GM23338 (cell line): ENCODE measurements at regions not wholly inside any gene's neighbourhood (a gene's known extent, or its start where the extent isn't known, plus 50 kb on each side); places are given as distances from the start of the nearest gene placed in this dataset.
A peak's percentile ranks its signal among the peaks of the same experiment; 100 is the strongest.

Experiments used
- ATAC-seq: fragments of 200-7000 bp; cut with Tn5 transposase; 3 replicates; pipeline ENCODE4 v1.9.1; 2020
- DNase-seq: peaks from one replicate; pipeline ENCODE4 v3.0.0-alpha.2; 2015; ENCODE audit warnings: low spot score
- H2AFZ ChIP-seq: fragments of 200-600 bp; sonication (generic); 2 replicates; pipeline ENCODE4 v1.8.0; 2016; ENCODE audit warnings: antibody characterized with exemption, mild to moderate bottlenecking, moderate library complexity
- H3F3A ChIP-seq: fragments of 200-600 bp; sonication (generic); replicated peaks from 2 replicates; pipeline ENCODE4 v1.8.0; 2017; ENCODE audit warnings: antibody characterized with exemption, mixed run types, low read depth
- H3K27ac ChIP-seq: fragments of 200-600 bp; sonication (generic); 2 replicates; pipeline ENCODE4 v1.6.1; 2016; ENCODE audit warnings: low read depth
- H3K27me3 ChIP-seq: fragments of 200-600 bp; sonication (generic); 2 replicates; pipeline ENCODE4 v1.8.0; 2016; ENCODE audit warnings: mild to moderate bottlenecking, mixed run types, moderate library complexity; ENCODE audit not compliant: insufficient read depth
- H3K36me3 ChIP-seq: fragments of 200-600 bp; sonication (generic); 2 replicates; pipeline ENCODE4 v1.8.0; 2016; ENCODE audit warnings: mild to moderate bottlenecking; ENCODE audit not compliant: insufficient read depth
- H3K4me1 ChIP-seq: fragments of 200-600 bp; sonication (generic); 2 replicates; pipeline ENCODE4 v1.8.0; 2016; ENCODE audit warnings: mild to moderate bottlenecking, moderate library complexity; ENCODE audit not compliant: insufficient read depth
- H3K4me2 ChIP-seq: fragments of 200-600 bp; sonication (generic); 2 replicates; pipeline ENCODE4 v1.7.1; 2017; ENCODE audit warnings: mixed run types
- H3K4me3 ChIP-seq: fragments of 200-600 bp; sonication (generic); 2 replicates; pipeline ENCODE4 v1.6.1; 2016; ENCODE audit warnings: mixed run types
- H3K79me2 ChIP-seq: fragments of 200-600 bp; sonication (generic); replicated peaks from 2 replicates; pipeline ENCODE4 v1.8.0; 2017; ENCODE audit warnings: mild to moderate bottlenecking; ENCODE audit not compliant: insufficient read depth
- H3K9me2 ChIP-seq: fragments of 200-600 bp; sonication (generic); 2 replicates; pipeline ENCODE4 v1.8.0; 2017; ENCODE audit not compliant: insufficient read depth
- H4K20me1 ChIP-seq: fragments of 200-600 bp; sonication (generic); replicated peaks from 2 replicates; pipeline ENCODE4 v1.8.0; 2017; ENCODE audit warnings: mild to moderate bottlenecking; ENCODE audit not compliant: insufficient read depth
- H3K27ac Mint-ChIP-seq: 2 replicates; pipeline ENCODE4 v1.8.0; 2020; ENCODE audit warnings: inconsistent platforms, mild to moderate bottlenecking, moderate library complexity, mixed read lengths
- H3K27me3 Mint-ChIP-seq: 3 replicates; pipeline ENCODE4 v1.8.0; 2022; ENCODE audit warnings: low read depth, mild to moderate bottlenecking, moderate library complexity, mixed read lengths, inconsistent platforms; ENCODE audit not compliant: insufficient read depth, poor library complexity
- H3K36me3 Mint-ChIP-seq: 3 replicates; pipeline ENCODE4 v1.8.0; 2021; ENCODE audit warnings: low read depth, mild to moderate bottlenecking, inconsistent platforms, moderate library complexity, mixed read lengths
- H3K4me1 Mint-ChIP-seq: 3 replicates; pipeline ENCODE4 v1.8.0; 2020; ENCODE audit warnings: mild to moderate bottlenecking, inconsistent platforms, mixed read lengths
- H3K4me3 Mint-ChIP-seq: 3 replicates; pipeline ENCODE4 v1.8.0; 2021; ENCODE audit warnings: moderate library complexity, mild to moderate bottlenecking, inconsistent platforms, mixed read lengths
- H3K9me3 Mint-ChIP-seq: 3 replicates; pipeline ENCODE4 v1.8.0; 2020; ENCODE audit warnings: moderate library complexity, mild to moderate bottlenecking, inconsistent platforms, mixed read lengths
- CREB1 ChIP-seq: fragments of 250-450 bp; sonication (Bioruptor Pico); IDR thresholded peaks from 2 replicates; pipeline ENCODE4 v1.5.0; 2020; ENCODE audit warnings: low read depth, mild to moderate bottlenecking, moderate library complexity
- CTCF ChIP-seq, 2 experiments: fragments of 200-600 bp in 1 of 2; sonication (generic) in 1 of 2; conservative IDR thresholded peaks; 2 replicates each; pipeline versions ENCODE4 v1.5.1 to v1.6.1; 2016 to 2017; ENCODE audit warnings: antibody characterized with exemption in 2 of 2, low read depth in 2 of 2, mild to moderate bottlenecking in 2 of 2, moderate library complexity in 1 of 2
- ETS1 ChIP-seq: IDR thresholded peaks from 2 replicates; pipeline ENCODE4 v1.6.1; 2016; ENCODE audit warnings: antibody characterized with exemption
- EZH2 ChIP-seq: fragments of 200-600 bp; sonication (generic); IDR thresholded peaks from one replicate; pipeline ENCODE4 v1.8.0; 2017; ENCODE audit warnings: antibody characterized with exemption, mild to moderate bottlenecking, low read depth; ENCODE audit not compliant: unreplicated experiment
- EZH2phosphoT487 ChIP-seq: fragments of 200-600 bp; sonication (generic); IDR thresholded peaks from one replicate; pipeline ENCODE4 v1.8.1; 2018; ENCODE audit warnings: antibody characterized with exemption; ENCODE audit not compliant: unreplicated experiment
- JUNB ChIP-seq: IDR thresholded peaks from one replicate; pipeline ENCODE4 v1.6.1; 2016; ENCODE audit warnings: antibody characterized with exemption; ENCODE audit not compliant: unreplicated experiment
- NANOG ChIP-seq: IDR thresholded peaks from 2 replicates; pipeline ENCODE4 v1.6.1; 2016; ENCODE audit warnings: antibody characterized with exemption, borderline replicate concordance
- POLR2AphosphoS5 ChIP-seq: IDR thresholded peaks from 2 replicates; pipeline ENCODE4 v1.6.1; 2016; ENCODE audit warnings: antibody characterized with exemption, low read depth
- REST ChIP-seq: IDR thresholded peaks from one replicate; pipeline ENCODE4 v1.6.1; 2018; ENCODE audit warnings: antibody characterized with exemption; ENCODE audit not compliant: unreplicated experiment
- STAT1 ChIP-seq: IDR thresholded peaks from one replicate; pipeline ENCODE4 v1.6.1; 2016; ENCODE audit warnings: antibody characterized with exemption; ENCODE audit not compliant: unreplicated experiment
- ZNF114 ChIP-seq: fragments of 250-450 bp; sonication (Bioruptor Pico); IDR thresholded peaks from 2 replicates; pipeline ENCODE4 v1.5.0; 2020; ENCODE audit warnings: mild to moderate bottlenecking, moderate library complexity
- ZNF331 ChIP-seq: fragments of 250-450 bp; sonication (Bioruptor Pico); IDR thresholded peaks from 2 replicates; pipeline ENCODE4 v1.5.0; 2020; ENCODE audit warnings: low read depth, mild to moderate bottlenecking, moderate library complexity
- ZNF462 ChIP-seq: fragments of 250-450 bp; sonication (Bioruptor Pico); IDR thresholded peaks from 2 replicates; pipeline ENCODE4 v1.5.0; 2020; ENCODE audit warnings: mild to moderate bottlenecking, moderate library complexity

GRCh38 chr1:221886743-221887414 is 145.0 kb upstream of the DUSP10 start:
- ATAC-seq: peak; percentile 54; the same call in 2 of the 3 replicates

More at GRCh38 chr1:221886743-221887414, 145.0 kb upstream of the DUSP10 start:
- Histone ChIP-seq H3K4me2 (no peak overlapping the region), H4K20me1 (no peaks in the 10 kb centered on the region), H3K4me1 (no peaks in the 10 kb centered on the region), H3K27me3 (no peaks in the 10 kb centered on the region), H3F3A (no peaks in the 10 kb centered on the region), H3K4me3 (no peak overlapping the region), H3K27ac (no peak overlapping the region), H3K36me3 (no peaks in the 10 kb centered on the region), H3K79me2 (no peaks in the 10 kb centered on the region), H2AFZ (no peak overlapping the region), H3K9me2 (peaks cover 8% of the 10 kb centered on the region; the same call in 1 of the 2 replicates)
- no peak for TF ChIP-seq ZNF462 (CRISPR knock-in tag)
- TF ChIP-seq CREB1: no peak
- no peak for TF ChIP-seq POLR2AphosphoS5
- no peak for TF ChIP-seq EZH2
- TF ChIP-seq CTCF (conservative IDR thresholded peaks at IDR 0.05; ENCODE audit: low read depth in 2 of 2): no peak
- no peak for TF ChIP-seq ZNF114
- TF ChIP-seq EZH2phosphoT487: no peak
- TF ChIP-seq JUNB: no peak
- TF ChIP-seq NANOG: no peak
- TF ChIP-seq ETS1: no peak
- TF ChIP-seq ZNF331 (CRISPR knock-in tag): no peak
- no peak for TF ChIP-seq REST
- TF ChIP-seq STAT1: no peak
- DNase-seq: no peak
- Mint-ChIP-seq H3K9me3 (no peaks in the 10 kb centered on the region), H3K4me1 (no peaks in the 10 kb centered on the region; the same call in 2 of the 3 replicates), H3K36me3 (no peaks in the 10 kb centered on the region), H3K27me3 (peaks cover 6% of the 10 kb centered on the region), H3K27ac (no peak overlapping the region), H3K4me3 (no peak overlapping the region)
